K562 (cell line): ENCODE measurements at regions not wholly inside any gene's neighbourhood (a gene's known extent, or its start where the extent isn't known, plus 50 kb on each side); places are given as distances from the start of the nearest gene placed in this dataset.

Experiments
- ZNF143 ChIP-seq: sonication (generic); formaldehyde crosslinking; IDR thresholded peaks from 2 replicates; pipeline ENCODE4 v1.9.0; 2022; ENCODE audit warnings: mild to moderate bottlenecking, missing genetic modification reagents
- TF ChIP-seq, protein P1 (sequence below), 2 experiments: fragments of 450-650 bp in 1 of 2; sonication (generic) in 1 of 2; formaldehyde crosslinking in 1 of 2; IDR thresholded peaks; 2 replicates each; pipeline versions ENCODE4 v1.7.1 to v1.9.0; 2016 to 2022; ENCODE audit warnings: inconsistent platforms in 1 of 2, mild to moderate bottlenecking in 1 of 2, missing genetic modification reagents in 1 of 2
- TF ChIP-seq, protein P2 (sequence below): sonication (generic); formaldehyde crosslinking; IDR thresholded peaks from 2 replicates; pipeline ENCODE4 v1.8.0; 2022; ENCODE audit warnings: mild to moderate bottlenecking, missing genetic modification reagents

GRCh38 chr1:184247671-184248070 is 139.2 kb upstream of the C1orf21 start (continued):
- TF ChIP-seq, protein P1, sequence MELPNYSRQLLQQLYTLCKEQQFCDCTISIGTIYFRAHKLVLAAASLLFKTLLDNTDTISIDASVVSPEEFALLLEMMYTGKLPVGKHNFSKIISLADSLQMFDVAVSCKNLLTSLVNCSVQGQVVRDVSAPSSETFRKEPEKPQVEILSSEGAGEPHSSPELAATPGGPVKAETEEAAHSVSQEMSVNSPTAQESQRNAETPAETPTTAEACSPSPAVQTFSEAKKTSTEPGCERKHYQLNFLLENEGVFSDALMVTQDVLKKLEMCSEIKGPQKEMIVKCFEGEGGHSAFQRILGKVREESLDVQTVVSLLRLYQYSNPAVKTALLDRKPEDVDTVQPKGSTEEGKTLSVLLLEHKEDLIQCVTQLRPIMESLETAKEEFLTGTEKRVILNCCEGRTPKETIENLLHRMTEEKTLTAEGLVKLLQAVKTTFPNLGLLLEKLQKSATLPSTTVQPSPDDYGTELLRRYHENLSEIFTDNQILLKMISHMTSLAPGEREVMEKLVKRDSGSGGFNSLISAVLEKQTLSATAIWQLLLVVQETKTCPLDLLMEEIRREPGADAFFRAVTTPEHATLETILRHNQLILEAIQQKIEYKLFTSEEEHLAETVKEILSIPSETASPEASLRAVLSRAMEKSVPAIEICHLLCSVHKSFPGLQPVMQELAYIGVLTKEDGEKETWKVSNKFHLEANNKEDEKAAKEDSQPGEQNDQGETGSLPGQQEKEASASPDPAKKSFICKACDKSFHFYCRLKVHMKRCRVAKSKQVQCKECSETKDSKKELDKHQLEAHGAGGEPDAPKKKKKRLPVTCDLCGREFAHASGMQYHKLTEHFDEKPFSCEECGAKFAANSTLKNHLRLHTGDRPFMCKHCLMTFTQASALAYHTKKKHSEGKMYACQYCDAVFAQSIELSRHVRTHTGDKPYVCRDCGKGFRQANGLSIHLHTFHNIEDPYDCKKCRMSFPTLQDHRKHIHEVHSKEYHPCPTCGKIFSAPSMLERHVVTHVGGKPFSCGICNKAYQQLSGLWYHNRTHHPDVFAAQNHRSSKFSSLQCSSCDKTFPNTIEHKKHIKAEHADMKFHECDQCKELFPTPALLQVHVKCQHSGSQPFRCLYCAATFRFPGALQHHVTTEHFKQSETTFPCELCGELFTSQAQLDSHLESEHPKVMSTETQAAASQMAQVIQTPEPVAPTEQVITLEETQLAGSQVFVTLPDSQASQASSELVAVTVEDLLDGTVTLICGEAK (IDR thresholded peaks at IDR 0.05) = no peak
- TF ChIP-seq, protein P1 (CRISPR knock-in tag; IDR thresholded peaks at IDR 0.05) = no peak
- TF ChIP-seq, protein P2, sequence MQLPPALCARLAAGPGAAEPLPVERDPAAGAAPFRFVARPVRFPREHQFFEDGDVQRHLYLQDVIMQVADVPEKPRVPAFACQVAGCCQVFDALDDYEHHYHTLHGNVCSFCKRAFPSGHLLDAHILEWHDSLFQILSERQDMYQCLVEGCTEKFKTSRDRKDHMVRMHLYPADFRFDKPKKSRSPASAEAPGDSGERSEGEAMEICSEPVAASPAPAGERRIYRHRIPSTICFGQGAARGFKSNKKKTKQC = no peak
- TF ChIP-seq ZNF143 (CRISPR knock-in tag) = no peak
- TF ChIP-seq, all 486 proteins: peak for 0
